HCT116 (cell line): ENCODE measurements at regions not wholly inside any gene's neighbourhood (a gene's known extent, or its start where the extent isn't known, plus 50 kb on each side); places are given as distances from the start of the nearest gene placed in this dataset.
A peak's percentile ranks its signal among the peaks of the same experiment; 100 is the strongest.

Experiments used
- ATAC-seq: fragments of 200-7000 bp; cut with Tn5 transposase; 2 replicates; pipeline ENCODE4 v1.9.1; 2020; ENCODE audit warnings: mild to moderate bottlenecking, moderate library complexity
- BruUV-seq: library from RNA; stranded (reverse); fragments of 400-500 nt; replicated peaks from 2 replicates; lab custom pipeline; 2021; lab: Mats Ljungman, UMichigan
- CTCF ChIA-PET: fragments of 300-600 bp; sonication (Branson Sonifier 250); formaldehyde crosslinking; loops from one replicate; lab custom pipeline; 2021; ENCODE audit warnings: antibody characterized with exemption; lab: Charles Lee
- POLR2A ChIA-PET: fragments of 300-600, 350-600 bp; sonication (Branson Sonifier 250); formaldehyde crosslinking; loops from one replicate; lab custom pipeline; 2021; ENCODE audit warnings: antibody characterized with exemption; lab: Charles Lee
- RAD21 ChIA-PET, 2 experiments: fragments of 300-600 bp; sonication (Branson Sonifier 250); formaldehyde crosslinking; loops; one replicate each; lab custom pipeline; 2023; ENCODE audit warnings: low total read pairs in 2 of 2; ENCODE audit not compliant: uncharacterized antibody in 2 of 2, unreplicated experiment in 2 of 2, low non-redundant PET in 1 of 2; lab: Charles Lee
- DNase-seq: peaks from one replicate; pipeline ENCODE4 v3.0.0-alpha.2; 2010; ENCODE audit warnings: low read depth, low spot score
- H2AFZ ChIP-seq: fragments of 200-600 bp; shearing (Covaris generic), sonication (generic); 2 replicates; pipeline ENCODE4 v1.6.1; 2017; ENCODE audit warnings: low read depth, mixed run types, mixed read lengths, antibody characterized with exemption, low read length; ENCODE audit not compliant: poor library complexity, severe bottlenecking
- H3K27ac ChIP-seq: 2 replicates; pipeline ENCODE4 v1.5.1; 2012; ENCODE audit warnings: low read depth, low read length
- H3K27me3 ChIP-seq: fragments of 200-600 bp; sonication (generic); 2 replicates; pipeline ENCODE4 v1.6.1; 2016; ENCODE audit warnings: mixed run types, low read length, mixed read lengths; ENCODE audit not compliant: insufficient read depth
- H3K36me3 ChIP-seq, 2 experiments: fragments of 200-500 bp in 1 of 2; fragments of 200-600 bp in 1 of 2; sonication (Bioruptor generic) in 1 of 2; sonication (generic) in 1 of 2; 2 replicates each; pipeline versions ENCODE4 v1.5.1 to v1.6.1; 2014 to 2016; ENCODE audit warnings: low read length in 2 of 2, inconsistent platforms in 1 of 2, mixed read lengths in 1 of 2, mixed run types in 1 of 2; ENCODE audit not compliant: insufficient read depth in 2 of 2, control insufficient read depth in 1 of 2
- H3K4me1 ChIP-seq, 2 experiments: fragments of 200-600 bp in 1 of 2; sonication (generic) in 1 of 2; 2 replicates each; pipeline versions ENCODE4 v1.5.1 to v1.6.1; 2012 to 2017; ENCODE audit warnings: low read length in 2 of 2, inconsistent platforms in 1 of 2, mild to moderate bottlenecking in 1 of 2, mixed read lengths in 1 of 2, mixed run types in 1 of 2, moderate library complexity in 1 of 2; ENCODE audit not compliant: insufficient read depth in 2 of 2, control insufficient read depth in 1 of 2
- H3K4me2 ChIP-seq: fragments of 200-600 bp; sonication (generic); 2 replicates; pipeline ENCODE4 v1.6.1; 2017; ENCODE audit warnings: mixed run types, low read length, mixed read lengths
- H3K4me3 ChIP-seq, 2 experiments: fragments of 200-600 bp in 1 of 2; sonication (generic) in 1 of 2; replicated peaks in 1 of 2; 2 replicates each; pipeline ENCODE4 v1.5.1; 2011 to 2016; ENCODE audit warnings: low read length in 2 of 2, control low read depth in 1 of 2, low read depth in 1 of 2, mild to moderate bottlenecking in 1 of 2, mixed read lengths in 1 of 2, mixed run types in 1 of 2
- H3K79me2 ChIP-seq: fragments of 200-600 bp; sonication (generic); 2 replicates; pipeline ENCODE4 v1.6.1; 2017; ENCODE audit warnings: mild to moderate bottlenecking, mixed run types, low read length, moderate library complexity, mixed read lengths; ENCODE audit not compliant: insufficient read depth
- H3K9ac ChIP-seq: fragments of 200-600 bp; sonication (generic); 2 replicates; pipeline ENCODE4 v1.6.1; 2016; ENCODE audit warnings: low read length, mixed read lengths
- H3K9me2 ChIP-seq: fragments of 200-600 bp; sonication (generic), shearing (Covaris generic); 2 replicates; pipeline ENCODE4 v1.6.1; 2017; ENCODE audit warnings: mixed run types, mild to moderate bottlenecking, moderate library complexity; ENCODE audit not compliant: insufficient read depth
- H3K9me3 ChIP-seq, 2 experiments: fragments of 200-500 bp in 1 of 2; fragments of 200-600 bp in 1 of 2; sonication (Bioruptor generic) in 1 of 2; sonication (generic) in 1 of 2; 2 replicates each; pipeline ENCODE4 v1.6.1; 2014 to 2017; ENCODE audit warnings: low read length in 2 of 2, mixed read lengths in 2 of 2, inconsistent platforms in 1 of 2, low read depth in 1 of 2, mild to moderate bottlenecking in 1 of 2, mixed run types in 1 of 2, moderate library complexity in 1 of 2; ENCODE audit not compliant: control insufficient read depth in 1 of 2, insufficient read depth in 1 of 2
- H4K20me1 ChIP-seq: fragments of 200-600 bp; sonication (generic), shearing (Covaris generic); 2 replicates; pipeline ENCODE4 v1.6.1; 2017; ENCODE audit warnings: mixed run types, mild to moderate bottlenecking, moderate library complexity; ENCODE audit not compliant: insufficient read depth
- ATF3 ChIP-seq: IDR thresholded peaks from 2 replicates; pipeline ENCODE4 v1.6.1; 2012
- CEBPB ChIP-seq: IDR thresholded peaks from 2 replicates; pipeline ENCODE4 v1.6.1; 2012; ENCODE audit warnings: low read depth
- CTCF ChIP-seq, 3 experiments: fragments of 200-600 bp in 1 of 3; sonication (generic) in 1 of 3; IDR thresholded peaks in 2 of 3; conservative IDR thresholded peaks in 1 of 3; 2 replicates each; pipeline ENCODE4 v1.5.1; 2012 to 2017; ENCODE audit warnings: low read depth in 2 of 3, low read length in 2 of 3, antibody characterized with exemption in 1 of 3, borderline replicate concordance in 1 of 3, control low read depth in 1 of 3, mild to moderate bottlenecking in 1 of 3, mixed read lengths in 1 of 3, mixed run types in 1 of 3, moderate library complexity in 1 of 3; ENCODE audit not compliant: insufficient read depth in 1 of 3
- RAD21 ChIP-seq: IDR thresholded peaks from 2 replicates; pipeline ENCODE4 v1.6.1; 2012; ENCODE audit warnings: low read depth, mild to moderate bottlenecking
- SRF ChIP-seq: IDR thresholded peaks from 2 replicates; pipeline ENCODE4 v1.6.1; 2012; ENCODE audit warnings: low read depth
- TCF7L2 ChIP-seq: IDR thresholded peaks from 2 replicates; pipeline ENCODE4 v1.7.0; 2011; ENCODE audit warnings: borderline replicate concordance, inconsistent platforms; ENCODE audit not compliant: insufficient read depth, insufficient read length; ENCODE audit errors: extremely low read depth
- ZFX ChIP-seq: fragments of 450-650 bp; IDR thresholded peaks from 2 replicates; pipeline ENCODE4 v1.6.1; 2017
- intact Hi-C: fragments of 100-400 bp; cut with micrococcal nuclease; formaldehyde crosslinking; loops from 2 replicates; pipeline ENCODE4 v1.10.0; 2022

GRCh38 chr1:113269168-113269963, 120.9 kb upstream of the MAGI3 start:
- no peaks in the 10 kb centered on the region for H3K79me2 ChIP-seq
- H3K9me3 ChIP-seq, result no peaks in the 10 kb centered on the region
- no peaks in the 10 kb centered on the region for H3K36me3 ChIP-seq
- ChIA-PET POLR2A (no interaction called here), RAD21 (no interaction called here), CTCF (no interaction called here)
- H3K9ac ChIP-seq, result no peak overlapping the region
- H2AFZ ChIP-seq, result no peak overlapping the region
- TF ChIP-seq ATF3 (no peak), CTCF (IDR thresholded peaks at IDR 0.05 in 2 of 3, conservative IDR thresholded peaks at IDR 0.05 in 1 of 3; ENCODE audit: borderline replicate concordance in 1 of 3, insufficient read depth in 1 of 3, low read depth in 2 of 3, low read length in 2 of 3) (0 out of 6 replicates have a peak, but pooled peaks of 1 of the 3 experiments have one; percentile 26)
- peak; percentile 68 for ATAC-seq
- intact Hi-C loops, result no loop called here
- BruUV-seq, result no TSS peak
- no peaks in the 10 kb centered on the region for H4K20me1 ChIP-seq
- H3K4me2 ChIP-seq, result no peak overlapping the region
- no peaks in the 10 kb centered on the region for H3K4me1 ChIP-seq
- no peak overlapping the region for H3K27ac ChIP-seq
- H3K9me2 ChIP-seq, result no peaks in the 10 kb centered on the region
- H3K27me3 ChIP-seq, result no peaks in the 10 kb centered on the region
- no peak overlapping the region for H3K4me3 ChIP-seq
- no peak for DNase-seq

GRCh38 chr1:113271039-113271438, 119.3 kb upstream of the MAGI3 start:
- Histone ChIP-seq H3K27me3 (no peaks in the 10 kb centered on the region), H4K20me1 (no peaks in the 10 kb centered on the region), H3K79me2 (no peaks in the 10 kb centered on the region), H3K4me2 (no peak overlapping the region), H3K27ac (no peak overlapping the region), H3K9me2 (no peaks in the 10 kb centered on the region), H3K4me3 (no peak overlapping the region), H3K4me1 (no peaks in the 10 kb centered on the region), H3K9me3 (no peaks in the 10 kb centered on the region), H3K9ac (no peak overlapping the region), H3K36me3 (no peaks in the 10 kb centered on the region), H2AFZ (no peak overlapping the region)
- no peak for ATAC-seq
- RAD21 ChIA-PET, result no interaction called here
- DNase-seq, result no peak
- no TSS peak for BruUV-seq
- no peak for TF ChIP-seq SRF
- no peak for TF ChIP-seq RAD21
- no peak for TF ChIP-seq TCF7L2
- TF ChIP-seq CEBPB, result no peak
- no peak for TF ChIP-seq ATF3
- no peak for TF ChIP-seq ZFX
- CTCF ChIA-PET, result no interaction called here
- POLR2A ChIA-PET, result no interaction called here
- intact Hi-C loops, result no loop called here
